ENCODE measurements at regions not wholly inside any gene's neighbourhood (a gene's known extent, or its start where the extent isn't known, plus 50 kb on each side); places are given as distances from the start of the nearest gene placed in this dataset.
A peak's percentile ranks its signal among the peaks of the same experiment; 100 is the strongest.

GRCh38 chr5:89236900-89237299 is 353.9 kb upstream of the MEF2C start:
- FAIRE-seq (no peak), DNase-seq (no peak)
- no peaks in the 10 kb centered on the region for H3K9me3 ChIP-seq (ENCODE audit: control insufficient read depth in 2 of 3, insufficient read depth in 1 of 3, low read length in 3 of 3)
- H3K27me3 ChIP-seq (ENCODE audit: control insufficient read depth, insufficient read depth, low read length) = no peaks in the 10 kb centered on the region
- no peak overlapping the region for H3K9ac ChIP-seq (ENCODE audit: low read length in 3 of 3)
- H3K36me3 ChIP-seq (ENCODE audit: control insufficient read depth in 2 of 3, insufficient read depth in 3 of 3, low read length in 3 of 3) = no peaks in the 10 kb centered on the region
- H3K4me1 ChIP-seq (ENCODE audit: control insufficient read depth in 2 of 3, insufficient read depth in 2 of 3, low read depth in 1 of 3, low read length in 3 of 3) = no peaks in the 10 kb centered on the region
- no peak overlapping the region for H3K27ac ChIP-seq (ENCODE audit: low read depth in 2 of 2, low read length in 2 of 2)
- TF ChIP-seq, protein P1, sequence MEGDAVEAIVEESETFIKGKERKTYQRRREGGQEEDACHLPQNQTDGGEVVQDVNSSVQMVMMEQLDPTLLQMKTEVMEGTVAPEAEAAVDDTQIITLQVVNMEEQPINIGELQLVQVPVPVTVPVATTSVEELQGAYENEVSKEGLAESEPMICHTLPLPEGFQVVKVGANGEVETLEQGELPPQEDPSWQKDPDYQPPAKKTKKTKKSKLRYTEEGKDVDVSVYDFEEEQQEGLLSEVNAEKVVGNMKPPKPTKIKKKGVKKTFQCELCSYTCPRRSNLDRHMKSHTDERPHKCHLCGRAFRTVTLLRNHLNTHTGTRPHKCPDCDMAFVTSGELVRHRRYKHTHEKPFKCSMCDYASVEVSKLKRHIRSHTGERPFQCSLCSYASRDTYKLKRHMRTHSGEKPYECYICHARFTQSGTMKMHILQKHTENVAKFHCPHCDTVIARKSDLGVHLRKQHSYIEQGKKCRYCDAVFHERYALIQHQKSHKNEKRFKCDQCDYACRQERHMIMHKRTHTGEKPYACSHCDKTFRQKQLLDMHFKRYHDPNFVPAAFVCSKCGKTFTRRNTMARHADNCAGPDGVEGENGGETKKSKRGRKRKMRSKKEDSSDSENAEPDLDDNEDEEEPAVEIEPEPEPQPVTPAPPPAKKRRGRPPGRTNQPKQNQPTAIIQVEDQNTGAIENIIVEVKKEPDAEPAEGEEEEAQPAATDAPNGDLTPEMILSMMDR (IDR thresholded peaks at IDR 0.05; ENCODE audit: borderline replicate concordance, extremely low read depth, insufficient read depth) = no peak
- H3K4me3 ChIP-seq (ENCODE audit: low read length in 3 of 3) = no peak overlapping the region
- intact Hi-C loops (cut with DNase I) = no loop called here

DNA sequence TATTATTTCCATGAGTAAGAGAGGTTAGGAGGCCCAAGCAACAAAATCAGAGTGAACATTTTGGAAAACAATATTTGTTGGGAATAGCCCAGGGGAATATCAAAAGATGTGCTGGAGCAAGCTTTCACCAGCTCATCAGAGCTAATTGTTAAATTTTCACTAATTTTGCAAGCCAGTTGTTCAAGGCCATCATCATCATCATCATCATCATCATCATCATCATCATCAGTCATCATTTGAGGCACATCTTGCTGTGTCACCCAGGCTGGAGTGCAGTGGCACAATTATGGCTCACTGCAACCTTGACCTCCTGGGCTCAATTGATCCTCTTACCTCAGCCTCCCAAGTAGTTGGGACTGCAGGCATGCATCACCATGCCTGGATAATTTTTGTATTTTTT is 350.5 kb upstream of the MEF2C start:
- no peak overlapping the region for H3K27ac ChIP-seq (ENCODE audit: low read depth in 2 of 2, low read length in 2 of 2)
- H3K9ac ChIP-seq (ENCODE audit: low read length in 3 of 3) = no peak overlapping the region
- H3K4me3 ChIP-seq (ENCODE audit: low read length in 3 of 3) = no peak overlapping the region
- intact Hi-C loops (cut with DNase I) = no loop called here
- TF ChIP-seq, protein P1 (IDR thresholded peaks at IDR 0.05; ENCODE audit: borderline replicate concordance, extremely low read depth, insufficient read depth) = no peak
- no peak for FAIRE-seq
- H3K9me3 ChIP-seq (ENCODE audit: control insufficient read depth in 2 of 3, insufficient read depth in 1 of 3, low read length in 3 of 3) = no peaks in the 10 kb centered on the region
- H3K4me1 ChIP-seq (ENCODE audit: control insufficient read depth in 2 of 3, insufficient read depth in 2 of 3, low read depth in 1 of 3, low read length in 3 of 3) = no peaks in the 10 kb centered on the region
- DNase-seq = no peak
- H3K27me3 ChIP-seq (ENCODE audit: control insufficient read depth, insufficient read depth, low read length) = no peaks in the 10 kb centered on the region
- H3K36me3 ChIP-seq (ENCODE audit: control insufficient read depth in 2 of 3, insufficient read depth in 3 of 3, low read length in 3 of 3) = no peaks in the 10 kb centered on the region

DNA sequence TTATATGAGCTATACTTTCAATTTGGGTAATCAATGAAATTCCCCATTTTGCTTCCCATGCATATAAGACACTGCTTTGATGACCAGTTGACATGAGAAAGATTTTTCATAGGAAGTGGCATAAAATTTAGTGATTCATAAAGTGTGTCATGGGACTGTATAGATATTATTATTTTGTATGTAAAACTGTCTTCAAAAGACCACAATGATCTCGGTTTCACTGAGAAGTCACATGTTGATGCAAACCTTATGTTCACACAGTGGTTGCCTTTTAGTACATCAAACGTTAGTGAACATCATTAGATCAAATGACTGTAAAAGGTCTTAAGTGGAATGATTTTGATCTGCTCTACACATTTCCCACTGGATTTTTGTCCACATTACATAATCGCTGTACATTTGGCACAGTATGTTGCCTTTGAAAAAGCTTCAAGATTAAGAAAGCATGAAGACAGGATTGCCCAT is 349.2 kb upstream of the MEF2C start:
- H3K9ac ChIP-seq (ENCODE audit: low read length in 3 of 3) = no peak overlapping the region
- no peak overlapping the region for H3K4me3 ChIP-seq (ENCODE audit: low read length in 3 of 3)
- TF ChIP-seq, protein P1 (IDR thresholded peaks at IDR 0.05; ENCODE audit: borderline replicate concordance, extremely low read depth, insufficient read depth) = no peak
- H3K27ac ChIP-seq (ENCODE audit: low read depth in 2 of 2, low read length in 2 of 2) = no peak overlapping the region
- FAIRE-seq (no peak), DNase-seq (no peak)
- H3K36me3 ChIP-seq (ENCODE audit: control insufficient read depth in 2 of 3, insufficient read depth in 3 of 3, low read length in 3 of 3) = no peaks in the 10 kb centered on the region
- intact Hi-C loops (cut with DNase I) = no loop called here
- no peaks in the 10 kb centered on the region for H3K9me3 ChIP-seq (ENCODE audit: control insufficient read depth in 2 of 3, insufficient read depth in 1 of 3, low read length in 3 of 3)
- no peaks in the 10 kb centered on the region for H3K27me3 ChIP-seq (ENCODE audit: control insufficient read depth, insufficient read depth, low read length)
- H3K4me1 ChIP-seq (ENCODE audit: control insufficient read depth in 2 of 3, insufficient read depth in 2 of 3, low read depth in 1 of 3, low read length in 3 of 3) = no peaks in the 10 kb centered on the region

DNA sequence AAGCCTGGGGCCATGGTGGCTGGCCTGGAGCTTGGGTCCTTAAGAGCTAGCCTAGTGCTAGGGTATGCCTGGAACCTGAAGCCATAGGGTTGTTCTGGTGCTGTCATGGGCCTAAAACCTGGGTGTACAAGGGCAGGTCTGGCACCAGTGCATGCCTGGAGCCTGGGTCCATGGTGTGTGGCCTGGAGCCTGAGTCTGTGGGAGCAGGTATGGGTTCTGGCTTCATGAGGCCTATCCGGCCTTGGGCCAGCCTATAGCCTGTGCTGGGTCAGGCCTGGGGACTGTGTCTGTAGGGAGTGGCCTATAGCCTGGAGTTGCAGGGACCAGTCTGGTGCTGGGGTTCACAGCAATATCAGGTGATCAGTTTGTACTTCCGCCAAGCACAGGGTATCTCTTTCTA is 347.2 kb upstream of the MEF2C start:
- Histone ChIP-seq H3K4me1 (ENCODE audit: control insufficient read depth in 2 of 3, insufficient read depth in 2 of 3, low read depth in 1 of 3, low read length in 3 of 3) (no peaks in the 10 kb centered on the region), H3K4me3 (ENCODE audit: low read length in 3 of 3) (no peak overlapping the region), H3K9me3 (ENCODE audit: control insufficient read depth in 2 of 3, insufficient read depth in 1 of 3, low read length in 3 of 3) (no peaks in the 10 kb centered on the region), H3K36me3 (ENCODE audit: control insufficient read depth in 2 of 3, insufficient read depth in 3 of 3, low read length in 3 of 3) (no peaks in the 10 kb centered on the region), H3K9ac (ENCODE audit: low read length in 3 of 3) (no peak overlapping the region), H3K27ac (ENCODE audit: low read depth in 2 of 2, low read length in 2 of 2) (no peak overlapping the region), H3K27me3 (ENCODE audit: control insufficient read depth, insufficient read depth, low read length) (no peaks in the 10 kb centered on the region)
- peak in 2 of 5 donors; percentile 16 to 59 for DNase-seq
- FAIRE-seq = no peak
- TF ChIP-seq, protein P1 (IDR thresholded peaks at IDR 0.05; ENCODE audit: borderline replicate concordance, extremely low read depth, insufficient read depth) = no peak
- intact Hi-C loops (cut with DNase I) = no loop called here
